Activated naive CD8-positive, alpha-beta T cell treated with anti-CD3 and anti-CD28 coated beads for 36 hours (primary cell): ENCODE measurements at regions not wholly inside any gene's neighbourhood (a gene's known extent, or its start where the extent isn't known, plus 50 kb on each side); places are given as distances from the start of the nearest gene placed in this dataset.

Experiments used
- DNase-seq: peaks from one replicate; pipeline ENCODE4 v3.0.0; 2021
- H3K27ac Mint-ChIP-seq: one replicate; pipeline ENCODE4 v1.8.0; 2022; ENCODE audit warnings: mild to moderate bottlenecking, moderate library complexity, mixed read lengths
- H3K27me3 Mint-ChIP-seq: one replicate; pipeline ENCODE4 v1.8.0; 2022; ENCODE audit warnings: mild to moderate bottlenecking, mixed read lengths
- H3K36me3 Mint-ChIP-seq: one replicate; pipeline ENCODE4 v1.8.0; 2021; ENCODE audit warnings: mild to moderate bottlenecking, mixed read lengths
- H3K4me1 Mint-ChIP-seq: one replicate; pipeline ENCODE4 v1.8.0; 2021; ENCODE audit warnings: mixed read lengths
- H3K4me3 Mint-ChIP-seq: one replicate; pipeline ENCODE4 v1.8.0; 2022; ENCODE audit warnings: mild to moderate bottlenecking, moderate library complexity, mixed read lengths
- H3K9me3 Mint-ChIP-seq: one replicate; pipeline ENCODE4 v1.8.0; 2022; ENCODE audit warnings: mixed read lengths

DNA sequence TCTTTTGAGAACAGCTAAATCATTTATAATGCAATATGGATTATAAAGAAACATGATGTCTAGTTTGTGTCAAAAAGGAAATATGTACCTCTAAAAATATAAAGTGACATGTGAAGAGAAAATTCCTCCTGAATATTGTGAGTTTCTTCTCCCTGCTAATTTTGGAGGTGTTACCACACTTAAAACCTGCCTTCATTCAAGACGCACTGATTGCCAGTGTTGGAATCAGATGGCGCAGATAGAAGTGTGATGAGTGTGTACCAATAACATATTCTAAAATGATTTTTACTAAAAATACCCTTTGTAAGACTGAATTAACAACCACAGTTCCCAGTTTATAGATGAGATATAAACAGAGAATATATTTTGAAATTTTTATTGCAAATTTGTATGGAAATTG is 681.8 kb upstream of the LRATD1 start:
- Mint-ChIP-seq H3K36me3 (no peaks in the 10 kb centered on the region), H3K27me3 (no peaks in the 10 kb centered on the region), H3K4me3 (no peak overlapping the region), H3K9me3 (peaks cover 2% of the 10 kb centered on the region), H3K4me1 (no peaks in the 10 kb centered on the region), H3K27ac (no peak overlapping the region)
- DNase-seq: no peak

DNA sequence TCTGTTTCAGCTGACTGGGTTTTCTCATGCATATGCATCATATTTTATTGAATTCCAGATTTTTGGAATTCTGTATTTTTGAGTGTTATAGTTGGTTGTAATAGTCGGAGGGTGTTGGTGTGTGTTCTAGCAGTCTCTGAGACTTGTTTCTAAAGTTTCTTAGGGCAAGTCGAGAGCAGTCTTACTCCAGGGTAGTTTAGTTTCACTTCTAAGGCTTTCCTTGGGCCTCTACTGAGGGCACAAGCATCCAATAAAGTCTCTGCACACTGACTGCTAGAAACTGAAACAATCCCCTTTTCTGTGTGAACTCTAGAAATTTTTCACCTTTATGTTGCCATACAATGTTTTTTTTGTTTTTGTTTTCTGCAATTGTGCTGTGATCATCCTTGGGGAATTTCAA is 663.7 kb upstream of the LRATD1 start:
- Mint-ChIP-seq H3K27ac (no peak overlapping the region), H3K4me3 (no peak overlapping the region), H3K9me3 (no peaks in the 10 kb centered on the region), H3K27me3 (no peaks in the 10 kb centered on the region), H3K36me3 (no peaks in the 10 kb centered on the region), H3K4me1 (no peaks in the 10 kb centered on the region)
- no peak for DNase-seq

DNA sequence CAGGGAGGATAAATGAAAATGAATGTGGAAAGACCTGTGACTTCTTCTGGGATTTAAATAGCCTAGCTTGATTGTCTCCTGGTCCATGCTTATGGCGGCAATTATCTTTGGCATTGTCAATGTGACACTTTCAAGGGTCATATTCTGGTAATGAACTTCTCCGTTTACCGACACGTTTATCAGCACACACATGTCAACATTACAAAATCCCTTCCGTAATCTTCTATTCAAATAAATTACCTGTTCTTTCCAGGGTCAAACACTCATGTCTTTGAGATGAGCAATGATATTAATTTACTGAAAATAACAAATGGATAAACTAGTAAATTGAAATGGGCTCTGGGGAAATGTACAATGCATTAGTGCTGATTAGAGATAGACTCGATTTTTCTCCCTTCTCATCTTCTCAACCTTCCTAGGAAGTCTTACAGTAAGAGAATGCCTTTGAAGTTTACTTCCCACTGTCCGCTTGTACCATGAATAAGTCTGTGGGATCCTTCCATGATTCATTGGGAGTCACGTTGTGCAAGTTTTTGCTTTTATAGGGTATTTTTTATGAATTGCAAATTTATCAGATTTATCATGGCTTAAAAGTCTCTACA is 646.3 kb upstream of the LRATD1 start:
- H3K4me3 Mint-ChIP-seq: no peak overlapping the region
- H3K36me3 Mint-ChIP-seq: no peaks in the 10 kb centered on the region
- DNase-seq: no peak
- H3K27ac Mint-ChIP-seq: no peak overlapping the region
- H3K9me3 Mint-ChIP-seq: peaks cover 11% of the 10 kb centered on the region
- no peaks in the 10 kb centered on the region for H3K4me1 Mint-ChIP-seq
- H3K27me3 Mint-ChIP-seq: no peaks in the 10 kb centered on the region

DNA sequence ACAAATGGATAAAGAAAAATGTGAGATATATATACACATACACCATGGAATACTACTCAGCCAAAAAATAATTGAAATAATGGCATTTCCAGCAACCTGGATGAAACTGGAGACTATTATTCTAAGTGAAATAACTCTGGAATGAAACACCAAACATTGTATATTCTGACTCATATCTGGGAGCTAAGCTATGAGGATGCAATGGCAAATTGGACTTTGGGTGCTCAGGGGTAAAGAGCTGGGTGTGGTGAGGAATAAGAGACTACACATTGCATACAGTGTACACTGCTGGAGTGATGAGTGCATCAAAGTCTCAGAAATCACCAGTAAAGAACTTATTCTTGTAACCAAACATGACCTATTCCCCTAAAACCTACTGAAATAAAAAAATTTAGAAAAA is 636.0 kb upstream of the LRATD1 start:
- Mint-ChIP-seq H3K4me3 (no peak overlapping the region), H3K9me3 (peaks cover 24% of the 10 kb centered on the region), H3K4me1 (no peaks in the 10 kb centered on the region), H3K27me3 (no peaks in the 10 kb centered on the region), H3K27ac (no peak overlapping the region), H3K36me3 (no peaks in the 10 kb centered on the region)
- no peak for DNase-seq

DNA sequence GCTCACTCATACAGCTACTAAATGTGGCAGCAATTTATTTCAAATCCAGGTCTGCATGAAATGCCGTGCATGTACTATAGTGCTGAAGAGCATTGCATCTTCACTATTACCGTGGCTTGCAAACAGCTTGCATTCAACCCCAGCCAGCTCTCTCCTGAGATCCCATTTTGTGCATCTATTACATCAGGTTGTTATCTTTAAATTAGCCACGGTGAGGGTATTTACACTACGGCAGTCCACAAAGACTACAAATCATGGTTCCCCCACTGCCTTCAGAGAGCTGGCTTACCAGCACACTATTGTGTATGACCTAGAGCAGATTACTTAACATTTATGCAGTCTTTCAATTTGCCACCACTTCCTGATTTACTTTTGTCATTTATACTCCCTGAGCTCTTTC is 621.3 kb upstream of the LRATD1 start:
- Mint-ChIP-seq H3K4me3 (no peak overlapping the region), H3K9me3 (peaks cover 7% of the 10 kb centered on the region), H3K36me3 (no peaks in the 10 kb centered on the region), H3K27ac (no peak overlapping the region), H3K4me1 (no peaks in the 10 kb centered on the region), H3K27me3 (no peaks in the 10 kb centered on the region)
- DNase-seq: no peak

DNA sequence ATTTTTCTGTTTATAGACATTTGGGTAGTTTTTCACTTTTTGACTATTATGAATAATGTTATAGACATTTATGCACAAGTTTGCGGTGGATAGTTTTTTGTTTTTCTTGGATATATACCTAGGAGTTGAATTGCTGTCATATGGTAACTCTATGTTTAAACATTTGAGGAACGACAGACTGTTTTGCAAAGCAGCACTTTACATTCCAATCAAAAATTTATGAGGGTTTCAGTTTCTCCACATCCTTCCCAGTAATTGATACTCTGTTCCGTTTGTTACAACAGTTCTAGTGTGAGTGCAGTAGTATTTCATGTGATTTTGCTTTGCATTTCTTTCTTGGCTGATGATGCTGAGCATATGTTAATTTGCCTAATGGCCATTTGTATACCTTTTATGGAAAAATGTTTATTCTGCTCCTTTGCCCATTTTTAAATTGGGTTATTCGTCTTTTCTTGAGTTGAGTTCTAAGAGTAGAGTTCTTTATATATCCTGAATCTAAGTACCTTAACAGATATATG is 617.3 kb upstream of the LRATD1 start:
- no peaks in the 10 kb centered on the region for H3K4me1 Mint-ChIP-seq
- no peaks in the 10 kb centered on the region for H3K36me3 Mint-ChIP-seq
- DNase-seq: no peak
- H3K27me3 Mint-ChIP-seq: no peaks in the 10 kb centered on the region
- peaks cover 2% of the 10 kb centered on the region for H3K9me3 Mint-ChIP-seq
- H3K4me3 Mint-ChIP-seq: no peak overlapping the region
- no peak overlapping the region for H3K27ac Mint-ChIP-seq

DNA sequence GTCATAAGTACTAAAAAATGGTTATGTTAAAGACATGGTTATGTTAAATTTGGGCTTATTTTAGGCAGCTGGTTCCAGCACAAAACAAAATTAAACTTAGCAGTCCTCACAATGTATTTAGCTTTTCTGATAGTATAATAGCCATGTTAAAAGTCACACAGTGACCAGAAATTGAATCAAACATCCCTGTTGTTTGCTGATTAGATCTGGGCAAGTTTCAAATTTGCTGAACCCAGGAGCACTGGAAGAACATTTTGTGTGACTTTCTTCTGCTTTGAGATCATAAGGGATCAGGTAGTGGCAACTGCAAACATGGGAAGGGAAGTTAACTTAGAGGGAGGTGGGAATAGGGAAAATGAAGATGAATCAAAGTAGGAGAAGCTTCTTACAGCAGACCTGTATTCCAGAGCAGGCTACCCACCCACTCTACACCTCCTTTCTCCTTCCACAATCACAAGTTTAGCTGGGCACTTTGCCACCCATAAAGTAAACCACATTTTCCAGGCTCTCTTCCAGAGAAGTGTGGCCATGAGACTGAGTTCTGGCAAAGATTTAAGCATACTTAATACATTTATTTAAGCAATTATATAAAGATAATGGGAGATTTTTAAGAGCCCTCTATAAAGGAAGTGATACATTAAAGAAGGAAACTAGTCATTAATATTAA is 616.1 kb upstream of the LRATD1 start:
- no peaks in the 10 kb centered on the region for H3K4me1 Mint-ChIP-seq
- no peaks in the 10 kb centered on the region for H3K9me3 Mint-ChIP-seq
- H3K36me3 Mint-ChIP-seq: no peaks in the 10 kb centered on the region
- H3K27ac Mint-ChIP-seq: no peak overlapping the region
- H3K4me3 Mint-ChIP-seq: no peak overlapping the region
- DNase-seq: no peak
- no peaks in the 10 kb centered on the region for H3K27me3 Mint-ChIP-seq

DNA sequence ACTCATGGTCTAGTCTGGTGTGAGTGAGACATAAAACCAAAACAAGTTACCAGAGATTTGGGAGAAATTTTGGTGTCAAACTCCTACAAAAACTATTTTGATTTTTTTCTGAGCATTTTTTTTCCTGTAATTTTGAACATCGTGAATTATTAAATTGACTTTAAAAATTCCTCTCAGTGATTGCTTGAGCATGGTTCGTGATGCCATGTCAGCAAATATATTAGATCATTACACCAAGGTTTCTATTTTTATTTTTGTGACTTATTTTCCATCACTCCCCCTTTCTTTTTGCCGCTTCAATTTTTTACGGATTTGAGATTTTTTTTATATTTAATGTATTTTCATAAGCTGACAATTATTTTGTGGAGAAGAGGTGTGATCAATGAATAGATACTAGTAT is 613.9 kb upstream of the LRATD1 start:
- Mint-ChIP-seq H3K9me3 (no peaks in the 10 kb centered on the region), H3K4me3 (no peak overlapping the region), H3K27ac (no peak overlapping the region), H3K27me3 (no peaks in the 10 kb centered on the region), H3K36me3 (no peaks in the 10 kb centered on the region), H3K4me1 (no peaks in the 10 kb centered on the region)
- no peak for DNase-seq

DNA sequence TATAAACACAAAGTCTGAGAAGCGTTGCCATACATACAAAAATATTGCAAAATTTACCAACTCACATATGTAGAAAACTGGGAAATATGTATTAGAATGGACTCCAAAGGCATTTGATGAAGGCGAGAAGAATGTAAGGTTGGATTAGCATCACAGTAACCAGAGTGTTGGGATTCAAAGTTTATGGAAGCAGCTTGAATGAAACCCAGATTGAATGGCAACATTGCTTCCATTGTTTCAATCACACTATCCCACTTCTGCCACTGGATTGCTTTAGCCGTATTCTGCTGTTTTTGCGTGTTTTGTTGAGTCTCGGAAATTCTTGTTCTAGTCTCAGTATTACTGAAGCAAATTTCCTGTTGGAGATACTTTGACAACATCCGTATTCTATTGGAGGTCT is 609.0 kb upstream of the LRATD1 start:
- peaks cover 1% of the 10 kb centered on the region for H3K9me3 Mint-ChIP-seq
- no peak overlapping the region for H3K27ac Mint-ChIP-seq
- no peak for DNase-seq
- no peaks in the 10 kb centered on the region for H3K4me1 Mint-ChIP-seq
- H3K27me3 Mint-ChIP-seq: no peaks in the 10 kb centered on the region
- no peak overlapping the region for H3K4me3 Mint-ChIP-seq
- H3K36me3 Mint-ChIP-seq: no peaks in the 10 kb centered on the region

DNA sequence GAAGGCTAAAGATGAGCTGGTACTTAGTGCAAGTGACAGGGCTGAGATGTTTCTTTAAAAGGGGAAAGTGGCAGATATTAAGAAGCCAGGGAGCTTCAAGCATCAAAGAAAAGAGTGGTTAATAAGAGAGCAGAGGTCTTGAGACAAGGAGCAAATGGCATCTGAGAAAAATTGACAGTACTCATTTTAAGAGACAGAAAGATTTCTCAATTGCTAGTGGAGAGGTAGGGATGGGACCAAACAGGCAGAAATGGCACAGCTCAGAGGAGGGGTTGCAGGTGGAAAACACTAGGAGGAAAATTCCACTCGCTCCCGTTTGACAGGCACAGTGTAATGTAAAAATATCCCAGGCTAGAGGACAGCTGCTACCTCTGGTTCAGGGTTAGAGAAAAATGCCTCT is 593.4 kb upstream of the LRATD1 start:
- Mint-ChIP-seq H3K27ac (no peak overlapping the region), H3K4me1 (no peaks in the 10 kb centered on the region), H3K27me3 (no peaks in the 10 kb centered on the region), H3K9me3 (peaks cover 5% of the 10 kb centered on the region), H3K36me3 (no peaks in the 10 kb centered on the region), H3K4me3 (no peak overlapping the region)
- DNase-seq: no peak

DNA sequence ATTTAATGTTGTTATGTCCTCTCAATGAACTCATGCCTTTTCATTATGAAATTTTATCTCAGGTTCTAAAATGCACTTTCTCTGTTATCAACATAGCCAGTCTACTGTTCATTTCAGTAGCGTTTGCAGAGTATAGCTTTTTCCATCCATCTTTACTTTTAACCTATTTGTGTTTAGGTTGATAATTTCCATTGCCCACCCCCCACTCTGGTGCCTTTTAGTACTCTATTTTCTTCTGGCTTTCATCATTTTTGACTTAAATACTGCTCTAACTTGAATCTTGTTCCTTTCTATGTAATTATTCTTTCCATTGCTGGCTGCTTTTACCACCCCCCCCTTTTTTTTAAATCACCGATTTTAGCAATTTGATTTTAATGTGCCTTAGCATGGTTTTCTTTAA is 585.0 kb upstream of the LRATD1 start:
- H3K4me1 Mint-ChIP-seq: no peaks in the 10 kb centered on the region
- peaks cover 2% of the 10 kb centered on the region for H3K9me3 Mint-ChIP-seq
- no peak for DNase-seq
- no peaks in the 10 kb centered on the region for H3K27me3 Mint-ChIP-seq
- no peak overlapping the region for H3K4me3 Mint-ChIP-seq
- no peaks in the 10 kb centered on the region for H3K36me3 Mint-ChIP-seq
- no peak overlapping the region for H3K27ac Mint-ChIP-seq

DNA sequence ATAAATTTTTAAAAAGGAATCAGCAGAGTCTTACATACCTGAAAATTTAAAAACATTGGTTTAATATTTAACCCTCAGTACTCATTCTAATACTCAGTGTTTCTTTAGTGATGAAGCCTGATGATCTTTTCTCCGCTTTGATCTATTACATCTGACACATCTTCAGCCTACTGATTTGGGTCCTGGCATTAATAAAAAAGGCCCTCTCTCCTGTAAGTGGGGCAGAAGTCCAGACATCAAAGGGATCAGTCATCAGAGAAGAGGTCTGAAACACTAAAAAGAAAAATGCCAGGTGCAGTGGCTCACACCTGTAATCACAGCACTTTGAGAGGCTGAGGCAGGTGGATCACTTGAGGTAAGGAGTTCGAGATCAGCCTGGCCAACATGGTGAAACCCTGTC is 581.1 kb upstream of the LRATD1 start:
- peaks cover 2% of the 10 kb centered on the region for H3K9me3 Mint-ChIP-seq
- H3K27me3 Mint-ChIP-seq: no peaks in the 10 kb centered on the region
- no peaks in the 10 kb centered on the region for H3K4me1 Mint-ChIP-seq
- DNase-seq: no peak
- no peak overlapping the region for H3K4me3 Mint-ChIP-seq
- no peaks in the 10 kb centered on the region for H3K36me3 Mint-ChIP-seq
- H3K27ac Mint-ChIP-seq: no peak overlapping the region

DNA sequence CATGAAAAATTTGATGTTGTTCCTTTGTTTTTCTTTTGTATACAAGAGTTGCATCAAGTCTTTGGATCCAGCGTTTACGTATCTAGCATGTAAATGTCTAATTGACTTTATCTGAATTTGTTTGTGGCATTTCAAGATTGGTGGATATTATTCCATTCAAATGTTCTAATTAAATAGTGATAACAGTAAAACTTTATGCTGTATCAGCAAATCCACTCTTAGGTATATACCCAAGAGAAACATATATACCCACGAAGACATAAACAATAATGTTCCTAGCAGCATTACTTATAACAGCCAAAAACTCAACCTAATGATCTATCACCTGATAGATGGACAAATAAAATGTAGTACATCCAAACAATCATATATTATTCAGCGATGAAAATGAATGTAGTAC is 579.4 kb upstream of the LRATD1 start:
- H3K36me3 Mint-ChIP-seq: no peaks in the 10 kb centered on the region
- H3K4me3 Mint-ChIP-seq: no peak overlapping the region
- no peak overlapping the region for H3K27ac Mint-ChIP-seq
- DNase-seq: no peak
- no peaks in the 10 kb centered on the region for H3K4me1 Mint-ChIP-seq
- peaks cover 1% of the 10 kb centered on the region for H3K9me3 Mint-ChIP-seq
- no peaks in the 10 kb centered on the region for H3K27me3 Mint-ChIP-seq

DNA sequence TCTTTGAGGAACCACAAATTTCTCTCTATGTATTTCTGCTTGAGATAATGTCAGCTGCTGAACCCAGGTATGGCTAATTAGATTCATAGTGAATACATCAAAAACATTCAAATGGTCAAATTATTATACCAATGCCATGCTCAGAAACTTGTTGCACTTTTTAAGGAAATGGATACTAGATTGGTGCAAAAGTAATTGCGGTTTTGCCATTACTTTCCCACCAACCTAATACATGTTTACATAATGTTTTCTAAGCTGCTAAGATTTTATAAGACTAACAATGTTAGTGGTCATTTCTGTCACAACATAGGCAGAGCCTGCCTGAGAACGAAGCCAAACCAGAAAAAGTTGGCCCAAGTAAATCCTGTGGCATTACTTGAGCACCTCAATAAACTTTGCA is 568.2 kb upstream of the LRATD1 start:
- Mint-ChIP-seq H3K36me3 (no peaks in the 10 kb centered on the region), H3K4me1 (no peaks in the 10 kb centered on the region), H3K27ac (no peak overlapping the region), H3K27me3 (no peaks in the 10 kb centered on the region), H3K4me3 (no peak overlapping the region), H3K9me3 (peaks cover 1% of the 10 kb centered on the region)
- DNase-seq: no peak

DNA sequence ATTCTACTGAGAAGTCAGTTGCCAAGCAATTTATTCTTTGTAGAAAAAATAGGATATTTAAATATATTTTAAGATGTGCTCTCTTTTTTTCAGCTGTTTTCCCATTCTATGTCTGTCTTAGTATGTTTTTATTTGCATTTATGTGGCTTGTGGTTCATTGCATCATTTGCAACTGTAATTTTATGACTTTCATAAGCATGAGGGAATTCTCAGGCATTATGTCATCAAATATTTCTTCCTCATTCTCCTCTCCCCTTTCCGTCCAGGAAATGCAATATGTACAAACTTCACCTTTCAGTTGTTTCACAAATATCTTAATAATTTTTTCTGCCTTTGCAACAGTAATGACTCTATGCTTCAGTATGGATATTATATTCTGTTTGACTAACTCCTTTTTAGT is 560.2 kb upstream of the LRATD1 start:
- Mint-ChIP-seq H3K27me3 (no peaks in the 10 kb centered on the region), H3K36me3 (no peaks in the 10 kb centered on the region), H3K27ac (no peak overlapping the region)

DNA sequence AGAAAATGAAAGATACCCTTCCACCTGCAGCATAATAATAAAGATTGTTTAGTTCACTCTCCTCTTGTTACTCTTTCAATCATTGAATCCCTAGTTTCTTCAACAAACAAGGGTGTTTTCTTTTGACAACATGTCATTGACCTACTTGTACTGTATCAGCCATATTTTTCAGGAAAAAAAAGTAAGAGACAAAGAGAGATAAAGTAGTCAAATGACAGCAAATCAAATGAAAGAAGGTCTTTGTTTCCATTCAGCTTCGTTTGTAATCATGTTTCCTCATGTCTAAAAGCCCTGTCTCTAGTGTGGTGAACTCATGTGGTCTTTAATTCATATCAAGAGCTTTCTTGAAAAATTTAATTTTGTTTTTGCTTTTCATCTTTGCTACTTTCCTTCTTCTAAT is 557.8 kb upstream of the LRATD1 start:
- Mint-ChIP-seq H3K27ac (no peak overlapping the region), H3K36me3 (no peaks in the 10 kb centered on the region), H3K9me3 (no peaks in the 10 kb centered on the region), H3K27me3 (no peaks in the 10 kb centered on the region), H3K4me3 (no peak overlapping the region), H3K4me1 (no peaks in the 10 kb centered on the region)
- DNase-seq: no peak

More for the DNA sequence above, 560.2 kb upstream of the LRATD1 start:
- no peaks in the 10 kb centered on the region for H3K9me3 Mint-ChIP-seq
- DNase-seq: no peak
- no peaks in the 10 kb centered on the region for H3K4me1 Mint-ChIP-seq
- H3K4me3 Mint-ChIP-seq: no peak overlapping the region
